CD4-positive, alpha-beta T cell treated with Interleukin-17A for 4 hours (primary cell): ENCODE measurements at regions not wholly inside any gene's neighbourhood (a gene's known extent, or its start where the extent isn't known, plus 50 kb on each side); places are given as distances from the start of the nearest gene placed in this dataset.

Source experiments
- DNase-seq: peaks from one replicate; pipeline ENCODE4 v3.0.0-alpha.2; 2020; ENCODE audit warnings: mixed read lengths

DNA sequence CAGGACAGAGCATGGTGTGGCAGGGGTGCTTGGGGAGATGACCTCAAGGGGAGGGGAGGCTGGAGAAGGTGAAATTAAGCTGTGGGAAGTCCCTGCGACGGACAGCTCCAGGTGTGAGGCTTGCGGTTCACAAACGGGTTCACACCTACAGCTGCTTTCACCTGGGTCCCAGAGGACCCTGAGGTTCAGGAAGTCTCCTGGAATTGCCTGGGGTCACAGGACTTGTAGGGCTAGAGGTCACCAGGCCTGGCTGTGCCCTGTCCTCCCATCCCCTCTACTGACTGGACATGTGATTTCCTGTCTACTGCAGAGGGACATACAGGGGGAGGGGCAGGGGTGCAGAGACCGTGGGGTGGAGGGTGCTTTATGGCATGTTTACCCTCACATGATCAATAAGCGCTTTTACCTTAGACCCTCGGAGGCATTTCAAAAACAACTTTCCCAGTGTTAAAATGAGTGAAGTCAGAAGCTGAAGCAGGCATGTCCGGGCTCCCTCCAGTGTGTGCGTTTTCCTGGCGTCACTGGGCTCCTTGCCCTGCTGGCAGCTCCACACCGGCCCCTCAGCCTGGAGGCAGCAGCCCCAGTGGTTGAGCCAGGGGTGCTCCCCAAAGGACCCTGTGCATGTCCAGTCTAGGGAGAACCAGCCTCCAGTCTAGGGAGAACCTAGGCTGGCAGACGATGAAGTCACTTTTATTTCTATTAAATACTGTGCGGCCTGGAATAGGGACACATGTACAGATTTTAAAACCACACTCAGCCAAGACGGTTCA, 66.6 kb upstream of the IGFBP3 start:
- DNase-seq, result no peak

DNA sequence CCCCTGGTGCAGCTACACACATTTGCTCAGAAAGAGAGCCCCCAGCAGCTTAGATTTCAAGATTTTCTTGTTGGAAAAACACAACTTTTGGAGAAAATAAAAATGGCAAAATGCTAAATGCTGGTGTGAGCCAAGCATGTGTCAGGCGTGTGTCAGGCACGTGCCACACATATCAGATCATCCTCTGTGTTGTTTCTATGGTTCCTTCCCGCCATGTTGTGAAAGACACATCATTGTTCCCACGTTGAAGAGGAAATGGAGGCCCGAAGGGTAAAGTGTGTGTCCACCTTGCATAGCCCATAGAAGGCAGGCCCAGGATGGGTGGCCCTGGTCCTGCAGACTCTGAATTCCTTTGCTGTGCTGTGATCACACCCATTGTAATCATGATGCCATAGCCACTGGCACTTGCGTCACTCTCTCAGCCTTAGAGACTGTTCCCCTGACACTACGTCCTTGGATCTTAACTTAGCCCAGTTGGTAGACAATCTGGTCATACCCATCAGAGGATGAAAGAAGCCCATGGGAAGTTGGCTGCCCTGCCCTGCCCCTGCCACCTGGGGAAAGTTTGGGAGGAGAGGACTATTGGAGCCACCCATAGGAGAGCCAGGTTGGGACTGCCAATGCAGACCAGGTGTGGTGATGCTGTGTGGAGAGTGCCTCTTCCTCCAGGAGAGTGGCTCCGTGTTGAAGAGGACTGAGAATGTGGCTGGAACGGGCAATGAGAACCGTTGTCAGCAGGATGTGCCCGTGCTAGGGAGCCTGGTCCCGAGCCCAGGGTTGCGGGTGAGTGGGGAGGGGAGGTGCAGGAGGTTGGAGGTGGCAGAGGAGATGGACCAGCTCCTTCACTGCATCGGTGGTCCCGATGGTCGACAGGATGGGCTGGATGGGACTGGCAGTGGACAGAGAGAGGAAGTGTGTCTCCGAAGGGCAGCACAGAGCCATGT, 65.6 kb upstream of the IGFBP3 start:
- no peak for DNase-seq

DNA sequence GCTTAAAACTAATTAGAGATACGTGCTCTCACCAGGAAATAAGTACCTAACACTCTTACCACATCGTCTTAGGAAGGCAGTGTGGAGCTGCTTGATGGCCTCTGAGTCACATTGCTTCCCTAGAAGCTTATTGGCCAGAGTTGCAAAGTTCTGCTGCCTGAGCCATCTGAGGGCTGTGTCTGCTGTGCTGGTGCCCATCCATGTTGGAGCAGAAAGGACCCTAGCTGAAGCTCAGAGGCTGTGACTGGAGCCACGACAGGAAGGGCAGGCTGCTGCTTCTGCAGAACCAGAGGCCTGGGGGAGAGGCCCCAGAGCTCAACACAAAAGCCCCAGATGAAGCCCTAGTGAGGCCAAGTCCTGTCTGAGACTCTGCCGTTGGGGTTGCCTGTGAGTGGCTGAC, 64.8 kb upstream of the IGFBP3 start:
- no peak for DNase-seq

DNA sequence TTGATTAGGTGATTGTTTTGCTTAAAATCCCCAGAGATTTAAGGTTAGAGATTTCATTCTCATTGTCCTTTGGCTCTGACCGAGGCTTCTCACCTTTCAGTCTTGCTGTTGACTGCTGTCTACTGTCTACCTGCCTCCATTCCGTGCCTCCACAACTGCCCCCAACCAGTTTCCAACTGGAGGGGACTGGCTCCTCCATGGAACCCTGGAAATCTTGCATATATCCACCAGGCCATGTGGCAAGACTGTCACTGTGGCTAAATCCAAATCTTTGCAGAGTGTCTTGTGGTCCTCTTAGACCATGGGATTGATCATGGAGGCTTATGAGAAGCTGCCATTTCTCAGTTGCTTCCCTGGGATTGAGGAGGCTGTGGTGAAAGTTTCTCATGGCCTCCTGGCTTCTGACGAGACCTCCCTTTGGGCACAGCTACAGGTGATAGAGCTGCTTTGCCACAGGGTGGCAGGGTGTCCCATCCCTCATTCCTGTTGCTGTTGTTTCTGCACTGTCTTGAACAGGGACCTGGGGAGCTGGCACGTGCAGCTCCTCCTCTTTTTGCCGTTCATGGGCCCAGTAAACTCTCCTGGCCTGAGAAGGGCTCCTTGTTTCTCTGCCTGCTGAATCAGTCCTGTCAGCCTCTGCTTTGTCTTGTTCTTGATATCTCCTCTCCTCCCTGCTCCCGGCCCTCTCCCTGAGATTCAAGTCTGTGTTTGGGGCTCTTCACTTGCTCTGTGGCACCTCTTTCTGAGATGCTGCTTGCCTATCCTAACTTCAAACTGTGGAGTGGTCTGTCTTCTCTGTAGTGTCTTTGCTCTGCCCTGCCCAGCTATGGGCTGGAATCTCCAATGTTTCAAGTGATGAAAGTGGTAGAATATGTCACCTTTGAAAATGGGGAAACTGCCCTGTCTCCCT, 63.6 kb upstream of the IGFBP3 start:
- no peak for DNase-seq

DNA sequence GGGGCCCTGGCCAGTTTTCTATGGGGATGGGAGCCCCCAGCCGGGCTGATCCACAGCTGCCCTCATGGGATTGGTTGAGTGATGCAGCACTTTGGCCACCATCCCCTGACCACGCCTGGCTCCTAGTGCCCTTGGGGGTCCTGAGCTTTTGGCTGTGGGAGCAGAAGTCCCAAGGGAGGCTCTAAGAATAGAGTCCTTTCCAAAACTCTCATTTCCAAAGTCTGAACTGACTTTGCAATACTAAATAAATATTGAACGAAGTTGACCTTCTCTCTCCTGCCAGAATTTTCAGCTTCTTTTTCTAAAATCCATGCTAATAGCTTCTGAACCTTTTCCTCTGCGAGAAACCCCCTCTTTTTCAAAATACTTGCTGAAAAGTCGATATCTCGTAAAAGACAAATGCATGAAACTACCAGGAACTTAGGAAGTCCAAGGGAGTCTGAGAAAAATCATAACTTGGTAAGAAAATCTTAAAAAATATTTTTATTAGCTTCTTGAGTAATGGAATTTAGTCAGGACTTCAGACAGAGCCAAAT, 62.7 kb upstream of the IGFBP3 start:
- DNase-seq, result no peak

DNA sequence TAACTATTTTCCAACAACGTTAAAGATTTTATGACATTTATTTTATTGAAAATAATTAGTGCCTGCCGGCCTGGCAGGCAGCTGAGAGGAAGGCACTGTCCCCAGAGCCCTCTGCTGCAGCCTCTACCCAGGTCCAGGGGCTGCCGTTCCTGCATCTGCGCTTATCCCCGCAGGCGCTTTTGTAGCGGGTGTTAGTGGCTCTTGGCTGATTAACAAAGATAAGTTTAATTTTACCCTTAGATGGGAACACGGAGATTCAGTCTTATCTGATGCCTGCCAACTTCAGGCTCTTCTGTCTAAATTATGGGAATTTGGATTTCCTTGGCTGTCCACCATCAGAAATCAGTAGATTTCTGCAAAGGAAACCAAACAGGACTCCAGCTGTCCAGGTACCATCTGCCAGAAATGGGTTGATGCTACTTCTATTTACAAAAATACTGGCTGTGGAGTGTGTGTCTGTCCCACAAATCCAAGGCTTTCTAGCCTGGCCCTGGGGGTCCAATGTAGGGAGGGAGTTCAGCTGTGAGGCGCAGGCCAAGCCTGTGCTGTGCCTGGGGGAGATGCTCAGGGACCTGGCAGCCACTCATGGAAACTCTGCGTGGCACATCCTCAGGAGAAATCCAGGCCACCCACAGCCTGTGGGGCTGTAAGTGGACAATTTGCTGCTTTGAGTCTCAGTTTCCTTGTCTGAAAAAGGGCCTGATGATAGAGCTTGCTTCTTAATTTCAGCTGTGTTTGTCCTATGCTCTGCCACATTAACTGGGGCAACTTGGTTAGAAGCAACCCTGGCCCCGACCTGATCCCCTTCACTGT, 62.0 kb upstream of the IGFBP3 start:
- DNase-seq, result no peak

DNA sequence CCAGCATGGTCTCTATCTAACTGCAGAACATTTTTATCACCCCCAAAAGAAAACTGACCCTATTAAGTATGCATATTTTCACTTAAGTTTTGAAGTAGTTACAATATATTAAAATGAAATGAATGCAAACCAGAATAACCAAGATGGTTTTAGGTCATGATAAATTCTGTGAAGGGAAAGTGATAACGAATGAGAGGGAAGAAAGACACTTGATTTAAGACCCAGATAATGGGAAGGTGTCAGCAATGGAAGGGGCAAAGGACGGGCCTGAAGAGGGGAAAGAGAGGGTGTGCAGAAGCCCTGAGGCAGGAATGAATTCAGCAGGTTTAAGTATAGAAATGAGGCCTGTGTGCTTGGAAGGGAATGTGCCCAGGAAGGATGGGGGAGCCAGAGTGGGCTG, 61.1 kb upstream of the IGFBP3 start:
- DNase-seq, result no peak

DNA sequence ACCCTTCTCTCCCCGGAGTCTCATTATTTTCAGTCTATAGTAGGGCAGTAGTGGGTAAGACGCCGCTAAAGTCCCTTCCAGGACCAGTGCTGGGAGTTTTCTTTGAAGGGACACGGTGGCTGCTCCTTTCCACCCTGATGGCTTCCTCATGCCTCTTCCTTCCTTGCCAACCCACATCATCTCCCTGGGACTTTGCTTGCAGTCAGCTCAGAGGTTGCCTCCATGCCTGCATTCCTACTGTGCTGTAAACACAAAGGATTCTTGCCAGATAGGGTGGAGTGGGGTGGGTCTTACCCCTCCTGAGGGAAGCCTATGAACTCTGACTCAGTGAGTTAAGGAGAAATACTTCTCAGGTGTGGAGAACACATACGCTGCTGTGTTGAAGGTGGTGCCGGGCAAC, 59.9 kb upstream of the IGFBP3 start:
- DNase-seq, result no peak

DNA sequence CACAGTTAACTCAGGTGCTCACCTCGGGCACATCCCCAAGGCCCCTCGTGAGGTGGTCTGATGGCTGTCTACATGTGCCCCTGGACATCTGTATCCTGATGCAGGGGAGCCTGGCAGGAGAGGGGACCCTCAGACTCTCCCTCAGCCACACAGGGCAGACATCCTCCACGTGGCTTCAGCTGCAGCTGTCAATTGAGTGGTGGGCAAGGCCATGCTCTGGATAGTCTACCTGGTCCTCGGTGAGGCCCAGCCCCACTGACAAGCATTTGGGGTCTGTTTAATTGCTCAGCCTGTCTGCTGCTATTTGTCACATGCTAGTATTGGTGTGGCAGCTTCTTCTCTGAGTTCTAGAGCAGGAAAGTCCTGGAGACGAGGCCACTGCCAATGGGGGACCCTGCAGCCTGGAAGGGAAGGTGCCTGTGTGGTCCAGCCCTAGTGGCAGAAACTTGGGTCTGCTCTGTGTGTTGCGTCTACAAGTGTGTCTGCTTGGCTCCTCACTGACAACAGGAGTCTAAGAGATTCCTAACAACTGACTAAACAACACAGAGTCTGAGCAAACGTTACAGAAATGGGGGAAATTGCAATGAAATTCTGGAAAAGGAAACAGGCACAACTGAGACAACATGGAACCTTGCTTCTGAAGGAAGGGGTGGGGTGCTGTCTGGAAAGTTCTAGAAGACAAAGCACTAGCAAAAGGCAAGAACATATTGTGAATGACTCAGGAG, 59.3 kb upstream of the IGFBP3 start:
- DNase-seq, result no peak

DNA sequence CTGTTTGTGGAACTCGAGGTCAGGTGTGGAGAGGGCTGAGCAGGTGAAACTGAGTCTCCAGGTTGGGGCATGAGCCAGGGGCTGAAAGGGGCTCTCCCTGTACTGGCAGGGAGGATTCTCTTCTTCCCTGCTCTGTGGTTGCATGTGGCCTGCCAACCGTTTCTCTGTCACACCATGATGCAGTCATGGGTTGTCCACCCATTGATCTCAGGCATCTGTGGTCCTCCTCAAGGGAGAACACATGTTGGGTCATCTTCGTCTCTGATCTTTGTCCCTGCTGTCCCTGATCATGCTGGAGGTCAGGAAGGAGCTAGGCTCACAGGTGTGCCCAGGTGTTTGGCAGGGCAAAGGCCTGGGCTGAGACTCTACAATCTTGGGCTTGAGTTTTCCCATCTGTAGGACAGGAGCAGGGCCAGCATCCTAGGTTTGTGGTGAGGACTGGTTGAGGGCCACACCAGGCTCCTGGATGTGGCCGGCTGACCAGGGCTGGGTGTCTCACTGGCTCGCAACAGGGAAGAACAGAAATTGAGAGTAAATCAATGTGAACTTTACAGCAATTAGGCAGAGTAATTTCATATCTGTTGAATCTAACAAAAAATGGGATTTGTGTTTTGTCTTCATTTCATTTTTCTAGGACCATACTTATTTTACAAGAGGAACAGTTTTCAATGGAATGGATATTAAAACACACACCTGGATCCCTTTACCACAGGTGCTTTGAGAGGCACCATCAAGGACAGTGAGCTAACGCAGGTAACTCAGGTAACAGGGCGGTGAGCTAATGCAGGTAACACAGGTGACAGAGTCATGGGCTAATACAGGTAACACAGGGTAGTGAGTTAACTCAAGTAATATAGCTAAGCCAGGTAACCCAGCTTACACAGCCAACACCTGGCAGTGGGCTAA, 58.5 kb upstream of the IGFBP3 start:
- DNase-seq, result no peak

DNA sequence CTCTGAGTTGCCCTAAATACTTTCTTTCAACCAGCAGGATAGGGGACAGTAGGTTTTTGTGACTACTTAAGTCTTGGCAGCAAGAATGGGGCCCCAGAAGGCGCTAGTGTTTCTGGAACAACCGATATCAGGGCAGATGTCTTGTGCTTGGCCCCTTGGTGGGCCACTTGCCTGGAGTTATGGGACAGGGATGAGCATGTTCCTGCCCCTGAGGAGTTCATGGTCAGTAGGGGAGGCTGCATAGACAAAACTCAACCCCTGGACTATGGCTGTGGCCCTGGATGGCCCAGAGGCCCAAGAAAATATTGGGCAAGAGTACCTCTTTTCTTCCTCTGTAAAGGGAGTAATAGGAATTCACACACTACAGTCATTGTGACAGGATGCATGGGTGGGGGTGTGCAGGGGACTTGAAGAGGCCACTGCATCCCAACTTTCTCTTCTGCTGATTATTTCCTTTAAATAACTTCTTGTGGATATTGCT, 57.7 kb upstream of the IGFBP3 start:
- DNase-seq, result no peak

DNA sequence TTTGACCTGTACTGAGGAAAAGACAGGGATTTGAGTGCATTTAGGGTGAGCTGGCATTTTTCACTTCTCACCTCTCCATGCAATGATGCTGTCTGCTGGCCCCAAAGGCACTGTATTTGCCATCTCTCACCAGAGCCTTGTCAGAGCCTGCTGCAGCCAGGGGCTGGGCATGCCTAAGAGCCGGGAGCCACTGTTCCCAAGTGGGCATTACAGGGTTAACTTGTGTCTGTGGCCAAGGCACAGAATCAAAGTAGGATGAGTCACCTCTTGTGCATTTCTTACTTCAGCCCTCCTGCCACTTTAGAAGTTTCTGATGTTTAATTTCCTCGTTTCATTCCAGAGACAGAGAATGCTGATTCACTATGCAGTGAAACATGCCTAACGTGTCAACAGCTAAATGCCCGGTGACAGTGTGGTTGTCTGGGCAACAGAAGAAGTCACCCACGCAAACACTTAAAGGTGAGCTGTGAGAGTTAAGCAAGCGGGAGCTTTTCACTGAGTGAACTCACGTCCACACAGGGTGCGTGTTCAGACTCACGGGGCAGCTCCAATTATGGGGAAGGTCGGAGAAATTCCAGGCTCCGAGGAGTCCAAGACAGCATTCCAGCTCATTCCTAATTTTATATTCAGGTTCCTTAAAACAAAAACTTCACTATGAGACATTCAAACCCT, 57.1 kb upstream of the IGFBP3 start:
- no peak for DNase-seq

DNA sequence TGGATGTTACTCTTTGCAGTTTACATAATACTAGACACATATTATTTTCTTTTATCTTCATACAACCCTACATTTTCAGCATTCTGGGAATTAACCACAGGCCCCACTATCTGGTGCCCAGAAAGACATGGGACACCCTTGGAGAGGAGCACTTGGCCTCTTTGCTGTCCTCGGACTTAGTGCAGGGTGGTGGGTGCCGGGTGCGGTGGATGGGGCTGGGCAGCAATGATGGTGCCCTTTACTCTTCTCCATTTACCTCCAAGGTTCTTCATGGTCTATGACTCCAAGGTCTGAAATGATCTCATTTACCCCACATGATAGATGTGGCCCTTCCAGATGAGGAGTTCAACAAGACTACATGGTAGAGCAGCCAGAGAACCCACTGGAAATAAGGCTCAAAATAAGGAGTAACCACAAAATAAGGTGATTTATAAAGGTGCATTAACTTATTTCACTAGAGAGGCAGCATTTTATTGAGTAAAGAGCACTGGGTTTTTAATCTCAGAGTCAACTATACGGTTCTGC, 56.2 kb upstream of the IGFBP3 start:
- no peak for DNase-seq

DNA sequence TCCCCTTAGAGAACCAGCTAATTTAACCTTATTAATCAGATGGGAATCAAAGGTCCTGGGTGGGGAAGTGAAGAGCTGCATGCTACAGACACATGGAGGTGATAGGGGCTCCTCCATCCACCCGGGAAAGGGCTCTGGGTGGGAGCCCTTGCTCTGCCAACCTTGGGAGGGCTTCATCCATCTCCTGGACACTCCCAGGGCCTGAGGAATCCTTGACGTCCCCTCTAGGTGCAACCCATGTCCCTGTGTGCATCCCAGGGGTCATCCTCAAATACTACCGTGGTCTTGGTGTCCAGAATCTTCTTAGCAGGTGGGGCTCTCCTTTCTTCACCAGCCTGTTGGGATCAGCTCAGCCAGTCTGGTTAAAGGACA, 55.4 kb upstream of the IGFBP3 start:
- DNase-seq, result no peak

DNA sequence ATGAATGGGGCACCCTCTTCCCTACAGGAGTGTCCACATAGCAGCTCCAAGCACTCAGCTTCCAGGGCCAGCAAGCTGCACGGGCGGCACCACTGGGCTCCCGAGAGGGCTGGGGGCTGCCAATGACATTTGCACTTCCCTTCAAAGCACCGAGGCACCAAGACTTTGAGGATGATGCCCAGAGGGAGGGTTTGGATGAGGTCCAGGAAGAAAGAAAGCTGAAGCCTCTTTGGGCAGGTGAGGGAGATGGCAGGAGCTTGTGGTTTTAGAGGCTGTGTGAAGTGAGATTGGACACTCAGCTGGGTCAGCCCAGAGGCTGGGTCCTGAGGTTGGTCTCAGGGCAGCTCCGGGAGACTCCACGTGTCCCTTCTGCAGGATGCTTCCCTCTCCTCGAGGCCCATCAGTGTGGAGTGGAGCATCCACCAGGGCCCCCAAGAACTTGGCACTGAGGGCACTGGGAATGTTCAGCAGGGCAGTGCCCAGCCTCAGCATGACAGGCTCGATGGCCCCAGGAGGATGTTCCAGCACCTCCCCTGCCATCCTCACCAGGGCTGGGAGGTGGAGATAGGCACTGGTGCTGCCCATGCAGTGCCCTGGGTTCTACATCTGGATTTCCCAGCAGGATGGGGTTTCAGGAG, 54.9 kb upstream of the IGFBP3 start:
- DNase-seq, result no peak

DNA sequence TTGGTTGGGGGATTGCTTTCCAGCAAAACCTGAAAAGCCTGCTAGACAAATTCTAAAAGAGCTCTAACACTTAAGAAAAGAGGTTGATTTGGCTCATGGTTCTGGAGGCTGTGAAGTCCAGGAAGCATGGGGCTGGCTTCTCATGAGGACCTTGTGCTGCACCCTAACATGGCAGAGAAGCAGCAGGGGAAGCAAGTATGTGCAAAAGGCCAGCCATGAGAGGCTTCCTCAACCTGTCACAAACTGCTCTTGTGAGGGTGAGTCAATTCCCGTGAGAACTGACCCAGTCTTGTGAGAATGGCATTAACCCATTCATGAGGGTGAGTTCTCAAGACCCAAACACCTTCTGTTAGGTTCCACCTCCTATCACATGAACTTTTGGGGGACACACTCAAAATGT, 54.3 kb upstream of the IGFBP3 start:
- no peak for DNase-seq

DNA sequence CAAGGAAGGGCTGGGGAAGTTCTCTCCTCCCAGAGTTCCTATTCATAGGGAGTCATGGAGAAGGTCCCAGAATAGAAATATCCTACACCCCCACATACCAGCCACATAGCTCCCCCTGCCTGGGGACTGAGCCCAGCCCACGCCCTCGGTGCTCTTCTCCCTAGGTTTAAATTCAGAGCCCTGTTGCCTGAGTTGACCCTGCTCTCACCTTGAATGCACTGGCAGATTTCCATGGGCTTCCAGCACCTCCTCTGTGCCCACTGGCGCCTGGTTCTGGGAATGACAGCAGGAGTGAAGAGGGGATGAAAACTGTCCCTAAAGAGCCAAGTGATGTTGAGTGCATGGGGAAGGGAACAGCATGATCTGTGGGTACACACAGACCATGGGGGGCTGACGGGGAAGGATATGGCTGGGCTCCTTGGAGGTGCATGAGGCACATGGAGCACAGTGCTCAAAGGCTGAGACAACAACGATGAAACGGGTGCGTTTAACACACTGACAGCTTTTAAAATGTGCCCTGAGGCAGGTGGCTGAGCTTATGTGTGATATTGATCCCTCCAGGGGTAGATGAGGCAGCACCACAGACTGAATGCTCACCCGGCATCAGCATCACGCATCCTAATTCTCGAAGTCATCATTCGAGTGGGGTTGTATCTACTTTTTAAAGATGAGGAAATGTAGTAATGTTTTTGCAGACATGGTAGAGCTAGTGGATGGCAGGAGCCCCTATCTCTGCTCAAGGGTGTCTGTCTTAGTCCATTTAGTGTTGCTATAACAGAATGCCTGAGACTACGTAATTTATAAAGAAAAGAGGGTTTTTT, 53.7 kb upstream of the IGFBP3 start:
- DNase-seq, result no peak
